ENCODE measurements at regions not wholly inside any gene's neighbourhood (a gene's known extent, or its start where the extent isn't known, plus 50 kb on each side); places are given as distances from the start of the nearest gene placed in this dataset.
A peak's percentile ranks its signal among the peaks of the same experiment; 100 is the strongest.

- H3K27ac ChIP-seq (replicated peaks) = no peak overlapping the region
- TF ChIP-seq CTCF (IDR thresholded peaks at IDR 0.05; ENCODE audit: insufficient read depth, low read length) (no peak), GABPA (IDR thresholded peaks at IDR 0.05; ENCODE audit: low read depth) (no peak), SPI1 (IDR thresholded peaks at IDR 0.05; ENCODE audit: borderline replicate concordance, low read depth) (no peak), REST (IDR thresholded peaks at IDR 0.05; ENCODE audit: insufficient replicate concordance, low read depth) (no peak), POLR2AphosphoS5 (IDR thresholded peaks at IDR 0.05; ENCODE audit: low read depth) (no peak)
- H3K4me3 ChIP-seq (replicated peaks; ENCODE audit: insufficient read depth, low read length) = no peak overlapping the region
- H3K27me3 ChIP-seq (ENCODE audit: insufficient read depth, poor library complexity, severe bottlenecking) = no peaks in the 10 kb centered on the region
- peak in 1 of 2 experiments; percentile 3 for DNase-seq (ENCODE audit: low read depth in 1 of 2, low spot score in 1 of 2)
These were observed 195.0 kb upstream of the OLFM3 start for GRCh38 chr1:102191723-102192122.

- DNase-seq (ENCODE audit: low read depth in 1 of 2, low spot score in 1 of 2) = no peak
- no peak for TF ChIP-seq REST (IDR thresholded peaks at IDR 0.05; ENCODE audit: insufficient replicate concordance, low read depth)
- no peak for TF ChIP-seq GABPA (IDR thresholded peaks at IDR 0.05; ENCODE audit: low read depth)
- no peak for TF ChIP-seq POLR2AphosphoS5 (IDR thresholded peaks at IDR 0.05; ENCODE audit: low read depth)
- TF ChIP-seq SPI1 (IDR thresholded peaks at IDR 0.05; ENCODE audit: borderline replicate concordance, low read depth) = no peak
- TF ChIP-seq CTCF (IDR thresholded peaks at IDR 0.05; ENCODE audit: insufficient read depth, low read length) = no peak
- Histone ChIP-seq H3K27ac (replicated peaks) (no peak overlapping the region), H3K27me3 (ENCODE audit: insufficient read depth, poor library complexity, severe bottlenecking) (no peaks in the 10 kb centered on the region), H3K4me3 (replicated peaks; ENCODE audit: insufficient read depth, low read length) (no peak overlapping the region)
These were observed 193.7 kb upstream of the OLFM3 start for GRCh38 chr1:102190429-102190828.

- Histone ChIP-seq H3K27ac (replicated peaks) (no peak overlapping the region), H3K27me3 (ENCODE audit: insufficient read depth, poor library complexity, severe bottlenecking) (no peaks in the 10 kb centered on the region), H3K4me3 (replicated peaks; ENCODE audit: insufficient read depth, low read length) (no peak overlapping the region)
- no peak for TF ChIP-seq POLR2AphosphoS5 (IDR thresholded peaks at IDR 0.05; ENCODE audit: low read depth)
- DNase-seq (ENCODE audit: low read depth in 1 of 2, low spot score in 1 of 2) = no peak
These were observed 189.8 kb upstream of the OLFM3 start for GRCh38 chr1:102186536-102186935.

- Histone ChIP-seq H3K27me3 (ENCODE audit: insufficient read depth, poor library complexity, severe bottlenecking) (no peaks in the 10 kb centered on the region), H3K27ac (replicated peaks) (no peak overlapping the region), H3K4me3 (replicated peaks; ENCODE audit: insufficient read depth, low read length) (no peak overlapping the region)
- no peak for DNase-seq (ENCODE audit: low read depth in 1 of 2, low spot score in 1 of 2)
- TF ChIP-seq CTCF (IDR thresholded peaks at IDR 0.05; ENCODE audit: insufficient read depth, low read length) (no peak), REST (IDR thresholded peaks at IDR 0.05; ENCODE audit: insufficient replicate concordance, low read depth) (no peak), GABPA (IDR thresholded peaks at IDR 0.05; ENCODE audit: low read depth) (no peak), SPI1 (IDR thresholded peaks at IDR 0.05; ENCODE audit: borderline replicate concordance, low read depth) (no peak)
These were observed 188.5 kb upstream of the OLFM3 start for GRCh38 chr1:102185260-102185659.
